MCF 10A (cell line): ENCODE measurements at regions not wholly inside any gene's neighbourhood (a gene's known extent, or its start where the extent isn't known, plus 50 kb on each side); places are given as distances from the start of the nearest gene placed in this dataset.

Experiments used
- BruUV-seq: library from RNA; stranded (reverse); fragments of 400-500 nt; replicated peaks from 2 replicates; lab custom pipeline; 2021; lab: Mats Ljungman, UMichigan
- CTCF ChIA-PET: fragments of 300-600 bp; sonication (Branson Sonifier 250); formaldehyde crosslinking; extraction: SDS; loops from one replicate; lab custom pipeline; 2021; ENCODE audit warnings: antibody characterized with exemption, inconsistent platforms; lab: Yijun Ruan, JAX
- POLR2A ChIA-PET: fragments of 300-600, 350-650 bp; sonication (Branson Sonifier 250); formaldehyde crosslinking; extraction: SDS; loops from one replicate; lab custom pipeline; 2020; ENCODE audit warnings: antibody characterized with exemption, inconsistent platforms; lab: Yijun Ruan, JAX
- DNase-seq: peaks from one replicate; pipeline ENCODE4 v3.0.0-alpha.2; 2018; ENCODE audit not compliant: unreplicated experiment
- H3K27ac Mint-ChIP-seq: one replicate; pipeline ENCODE4 v1.8.0; 2022; ENCODE audit warnings: mild to moderate bottlenecking, low read depth, mixed read lengths; ENCODE audit not compliant: unreplicated experiment
- H3K27me3 Mint-ChIP-seq: one replicate; pipeline ENCODE4 v1.8.0; 2022; ENCODE audit warnings: mixed read lengths; ENCODE audit not compliant: insufficient read depth, unreplicated experiment
- H3K36me3 Mint-ChIP-seq: one replicate; pipeline ENCODE4 v1.8.0; 2022; ENCODE audit warnings: mild to moderate bottlenecking, moderate library complexity, mixed read lengths; ENCODE audit not compliant: insufficient read depth, unreplicated experiment
- H3K4me1 Mint-ChIP-seq: one replicate; pipeline ENCODE4 v1.8.0; 2022; ENCODE audit warnings: mixed read lengths; ENCODE audit not compliant: insufficient read depth, unreplicated experiment
- H3K4me3 Mint-ChIP-seq: one replicate; pipeline ENCODE4 v1.8.0; 2022; ENCODE audit warnings: mild to moderate bottlenecking, moderate library complexity, mixed read lengths; ENCODE audit not compliant: unreplicated experiment
- H3K9me3 Mint-ChIP-seq: one replicate; pipeline ENCODE4 v1.8.0; 2022; ENCODE audit warnings: mixed read lengths; ENCODE audit not compliant: unreplicated experiment
- CTCF ChIP-seq: fragments of 200-600 bp; IDR thresholded peaks from one replicate; pipeline ENCODE4 v1.8.0; 2022; ENCODE audit warnings: antibody characterized with exemption, mild to moderate bottlenecking; ENCODE audit not compliant: unreplicated experiment
- intact Hi-C: fragments of 100-400 bp; cut with micrococcal nuclease; formaldehyde crosslinking; loops from 2 replicates; pipeline ENCODE4 v1.14.1; 2022

GRCh38 chr5:136466041-136466415 is 100.7 kb upstream of the TRPC7 start:
- H3K27ac Mint-ChIP-seq = no peak overlapping the region
- peaks cover 45% of the 10 kb centered on the region for H3K27me3 Mint-ChIP-seq
- H3K9me3 Mint-ChIP-seq = no peaks in the 10 kb centered on the region
- TF ChIP-seq CTCF = no peak
- H3K36me3 Mint-ChIP-seq = no peaks in the 10 kb centered on the region
- intact Hi-C loops = no loop called here
- no peak for DNase-seq
- H3K4me1 Mint-ChIP-seq = no peaks in the 10 kb centered on the region
- BruUV-seq = no TSS peak
- ChIA-PET POLR2A (no interaction called here), CTCF (no interaction called here)
- no peak overlapping the region for H3K4me3 Mint-ChIP-seq

DNA sequence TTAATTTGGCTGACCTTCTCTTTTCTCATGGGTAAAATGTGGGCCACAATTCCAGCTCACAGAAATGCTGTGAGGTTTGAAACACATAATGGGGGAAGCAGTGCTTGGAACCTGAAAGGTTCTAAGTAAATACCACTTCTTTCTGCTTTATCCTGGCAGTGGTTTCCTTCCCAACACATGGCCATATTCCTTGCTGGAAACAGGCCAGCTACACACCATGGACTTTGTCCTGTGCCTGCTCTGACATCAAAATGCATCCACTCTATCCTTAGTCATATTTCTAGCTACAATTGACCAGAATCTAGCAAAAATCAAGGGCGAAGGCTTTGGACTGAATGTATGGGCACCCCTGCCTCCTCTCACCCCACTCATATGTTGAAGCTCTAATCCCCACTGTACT is 93.1 kb upstream of the TRPC7 start:
- ChIA-PET CTCF (interaction anchor here (0.7 kb wide), 1 partner anchor 210 kb away, joined by 4 read pairs; no protein-coding TSS in a partner anchor), POLR2A (no interaction called here)
- no TSS peak for BruUV-seq
- no peak for TF ChIP-seq CTCF
- no peak overlapping the region for H3K4me3 Mint-ChIP-seq
- intact Hi-C loops = no loop called here
- H3K27ac Mint-ChIP-seq = no peak overlapping the region
- H3K9me3 Mint-ChIP-seq = no peaks in the 10 kb centered on the region
- no peaks in the 10 kb centered on the region for H3K4me1 Mint-ChIP-seq
- no peaks in the 10 kb centered on the region for H3K36me3 Mint-ChIP-seq
- no peak for DNase-seq
- peaks cover 13% of the 10 kb centered on the region for H3K27me3 Mint-ChIP-seq

GRCh38 chr5:136457390-136458013 is 92.2 kb upstream of the TRPC7 start:
- no peak for TF ChIP-seq CTCF
- no TSS peak for BruUV-seq
- Mint-ChIP-seq H3K9me3 (no peaks in the 10 kb centered on the region), H3K27ac (no peak overlapping the region), H3K36me3 (no peaks in the 10 kb centered on the region), H3K4me3 (no peak overlapping the region), H3K27me3 (peaks cover 13% of the 10 kb centered on the region), H3K4me1 (no peaks in the 10 kb centered on the region)
- DNase-seq = peak; percentile 24
- ChIA-PET POLR2A (no interaction called here), CTCF (interaction anchor here (0.7 kb wide), 1 partner anchor 209 kb away, joined by 4 read pairs; no protein-coding TSS in a partner anchor)
- intact Hi-C loops = no loop called here

- no peak overlapping the region for H3K27ac Mint-ChIP-seq
- no peak for TF ChIP-seq CTCF
- intact Hi-C loops = no loop called here
- ChIA-PET CTCF (interaction anchor here (1.0 kb wide), 2 partner anchors 82 to 92 kb away, joined by 3 read pairs; no protein-coding TSS in a partner anchor), POLR2A (no interaction called here)
- no peaks in the 10 kb centered on the region for H3K9me3 Mint-ChIP-seq
- H3K36me3 Mint-ChIP-seq = no peaks in the 10 kb centered on the region
- peaks cover 3% of the 10 kb centered on the region for H3K27me3 Mint-ChIP-seq
- no peaks in the 10 kb centered on the region for H3K4me1 Mint-ChIP-seq
- no peak overlapping the region for H3K4me3 Mint-ChIP-seq
- no peak for DNase-seq
- no TSS peak for BruUV-seq
These were observed 90.1 kb upstream of the TRPC7 start for GRCh38 chr5:136455409-136455808.
